ENCODE measurements at regions not wholly inside any gene's neighbourhood (a gene's known extent, or its start where the extent isn't known, plus 50 kb on each side); places are given as distances from the start of the nearest gene placed in this dataset.

GRCh38 chr4:170226288-170226687, 136.5 kb upstream of the AADAT start:
- no peaks in the 10 kb centered on the region for H3K9me3 ChIP-seq (replicated peaks; ENCODE audit: control insufficient read depth, insufficient read depth, low read length)
- no peaks in the 10 kb centered on the region for H4K20me1 ChIP-seq (replicated peaks; ENCODE audit: control insufficient read depth, extremely low read depth, insufficient read depth, low read length)
- no peak overlapping the region for H3K4me3 ChIP-seq (replicated peaks in 1 of 3; ENCODE audit: insufficient read depth in 1 of 3, low read depth in 1 of 3, low read length in 3 of 3)
- H3K9ac ChIP-seq (replicated peaks; ENCODE audit: extremely low read depth, insufficient read depth, low read length), result no peak overlapping the region
- H3K4me1 ChIP-seq (ENCODE audit: control insufficient read depth, extremely low read depth, insufficient read depth, low read length), result no peaks in the 10 kb centered on the region
- no peaks in the 10 kb centered on the region for H3K36me3 ChIP-seq (ENCODE audit: control insufficient read depth in 2 of 2, extremely low read depth in 1 of 2, insufficient read depth in 2 of 2, low read length in 2 of 2)
- CTCF ChIA-PET, result no interaction called here
- H3K27me3 ChIP-seq (ENCODE audit: control insufficient read depth in 2 of 2, insufficient read depth in 2 of 2, low read length in 2 of 2), result no peaks in the 10 kb centered on the region
- H2AFZ ChIP-seq (ENCODE audit: low read depth, low read length), result no peak overlapping the region
- POLR2A ChIA-PET, result no interaction called here
- H3K9me1 ChIP-seq (replicated peaks; ENCODE audit: control insufficient read depth, extremely low read depth, insufficient read depth, low read length), result no peaks in the 10 kb centered on the region
- dilution Hi-C loops (cut with MboI; ENCODE audit: extremely low pct_ligation_motif_present, low sequenced_read_pairs), result no loop called here
- DNase-seq (ENCODE audit: low read depth, low spot score) (no peak), FAIRE-seq (no peak)
- TF ChIP-seq MAX (IDR thresholded peaks at IDR 0.05; ENCODE audit: insufficient read depth, insufficient read length) (no peak), POLR2AphosphoS5 (IDR thresholded peaks at IDR 0.05; ENCODE audit: insufficient read depth, low read depth, low read length) (no peak), POLR2A (IDR thresholded peaks at IDR 0.05; ENCODE audit: low read depth, low read length) (no peak), GATA2 (IDR thresholded peaks at IDR 0.05; ENCODE audit: insufficient read depth, insufficient read length, low read depth, low read length) (no peak), JUN (IDR thresholded peaks at IDR 0.05; ENCODE audit: borderline replicate concordance, insufficient read depth, insufficient read length, low read depth) (no peak), CTCF (IDR thresholded peaks at IDR 0.05; ENCODE audit: extremely low read depth in 1 of 2, insufficient read depth in 1 of 2, low read depth in 1 of 2, low read length in 2 of 2) (no peak), FOS (IDR thresholded peaks at IDR 0.05; ENCODE audit: borderline replicate concordance, insufficient read depth, low read length) (no peak)
- no peak overlapping the region for H3K4me2 ChIP-seq (ENCODE audit: insufficient read depth, low read length)
- intact Hi-C loops (cut with micrococcal nuclease), result no loop called here
- no peaks in the 10 kb centered on the region for H3K79me2 ChIP-seq (ENCODE audit: control insufficient read depth, insufficient read depth, low read length)
- no TSS peak for BruUV-seq (replicated peaks)
- H3K27ac ChIP-seq (ENCODE audit: insufficient read depth, low read depth, low read length), result no peak overlapping the region
